Trophoblast cell (in vitro differentiated cells and primary cell): ENCODE measurements at regions not wholly inside any gene's neighbourhood (a gene's known extent, or its start where the extent isn't known, plus 50 kb on each side); places are given as distances from the start of the nearest gene placed in this dataset.
"Not testable (repeated sequence)": the region's sequence is repeated elsewhere in the genome, so short reads cannot be mapped to it uniquely, and the experiment has no call there.

Source experiments
- DNase-seq, 2 donors: peaks; one replicate each; pipeline ENCODE4 v3.0.0-alpha.2; 2016
- H2AFZ ChIP-seq: 2 replicates; pipeline ENCODE4 v1.6.1; 2013; ENCODE audit warnings: low read length, moderate library complexity, mild to moderate bottlenecking; ENCODE audit not compliant: insufficient read depth, poor library complexity
- H2AK5ac ChIP-seq: 2 replicates; pipeline ENCODE4 v1.6.1; 2013; ENCODE audit warnings: mild to moderate bottlenecking, low read length
- H2BK120ac ChIP-seq: 2 replicates; pipeline ENCODE4 v1.6.1; 2013; ENCODE audit warnings: low read length, mild to moderate bottlenecking, moderate library complexity; ENCODE audit not compliant: insufficient read depth, poor library complexity
- H2BK12ac ChIP-seq: 2 replicates; pipeline ENCODE4 v1.6.1; 2013; ENCODE audit warnings: mild to moderate bottlenecking, low read length, moderate library complexity
- H2BK5ac ChIP-seq: 2 replicates; pipeline ENCODE4 v1.6.1; 2013; ENCODE audit warnings: low read length, low read depth, moderate library complexity, mild to moderate bottlenecking; ENCODE audit not compliant: poor library complexity
- H3K14ac ChIP-seq: 2 replicates; pipeline ENCODE4 v1.6.1; 2013; ENCODE audit warnings: mild to moderate bottlenecking, low read length
- H3K18ac ChIP-seq: 2 replicates; pipeline ENCODE4 v1.6.1; 2013; ENCODE audit warnings: mild to moderate bottlenecking, low read length
- H3K23ac ChIP-seq: 2 replicates; pipeline ENCODE4 v1.6.1; 2013; ENCODE audit warnings: low read length
- H3K27ac ChIP-seq: 2 replicates; pipeline ENCODE4 v1.5.1; 2013; ENCODE audit warnings: low read depth, mild to moderate bottlenecking, inconsistent platforms, low read length, moderate library complexity
- H3K27me3 ChIP-seq: 2 replicates; pipeline ENCODE4 v1.6.1; 2013; ENCODE audit warnings: inconsistent platforms, mild to moderate bottlenecking, low read length, moderate library complexity; ENCODE audit not compliant: insufficient read depth
- H3K36me3 ChIP-seq, 2 experiments: 1 replicate in 1 of 2; 2 replicates in 1 of 2; pipeline ENCODE4 v1.6.1; 2013; ENCODE audit warnings: low read length in 2 of 2, mild to moderate bottlenecking in 2 of 2, moderate library complexity in 1 of 2; ENCODE audit not compliant: insufficient read depth in 2 of 2, control insufficient read depth in 1 of 2
- H3K4ac ChIP-seq: 2 replicates; pipeline ENCODE4 v1.6.1; 2013; ENCODE audit warnings: low read depth, mild to moderate bottlenecking, low read length, moderate library complexity
- H3K4me1 ChIP-seq, 2 experiments: 1 replicate in 1 of 2; 2 replicates in 1 of 2; pipeline ENCODE4 v1.6.1; 2013; ENCODE audit warnings: low read length in 2 of 2, mild to moderate bottlenecking in 2 of 2, moderate library complexity in 1 of 2; ENCODE audit not compliant: insufficient read depth in 2 of 2, control insufficient read depth in 1 of 2
- H3K4me2 ChIP-seq: 2 replicates; pipeline ENCODE4 v1.6.1; 2013; ENCODE audit warnings: inconsistent platforms, mild to moderate bottlenecking, low read length, moderate library complexity
- H3K4me3 ChIP-seq: 2 replicates; pipeline ENCODE4 v1.5.1; 2013; ENCODE audit warnings: mild to moderate bottlenecking, low read depth, low read length, inconsistent platforms
- H3K79me1 ChIP-seq: one replicate; pipeline ENCODE4 v1.6.1; 2013; ENCODE audit warnings: low read length
- H3K79me2 ChIP-seq: 2 replicates; pipeline ENCODE4 v1.6.1; 2013; ENCODE audit warnings: low read length, mild to moderate bottlenecking; ENCODE audit not compliant: control insufficient read depth, insufficient read depth, poor library complexity
- H3K9ac ChIP-seq: 2 replicates; pipeline ENCODE4 v1.6.1; 2013; ENCODE audit warnings: mild to moderate bottlenecking, low read length
- H3K9me3 ChIP-seq: 2 replicates; pipeline ENCODE4 v1.6.1; 2013; ENCODE audit warnings: low read depth, mild to moderate bottlenecking, control low read depth, inconsistent platforms, low read length; ENCODE audit not compliant: insufficient read depth
- H4K12ac ChIP-seq: 2 replicates; pipeline ENCODE4 v1.6.1; 2013; ENCODE audit warnings: low read depth, mild to moderate bottlenecking, low read length, moderate library complexity
- H4K8ac ChIP-seq: 2 replicates; pipeline ENCODE4 v1.6.1; 2013; ENCODE audit warnings: low read depth, mild to moderate bottlenecking, low read length, moderate library complexity
- H4K91ac ChIP-seq: one replicate; pipeline ENCODE4 v1.6.1; 2013; ENCODE audit warnings: low read depth, mild to moderate bottlenecking, low read length, moderate library complexity
- whole genome bisulfite sequencing: extraction: QIAGEN DNeasy Blood & Tissue Kit; methylation state at CpG from one replicate; pipeline ENCODE4 v1.1.7; 2013; ENCODE audit warnings: missing lambda C conversion rate; ENCODE audit not compliant: insufficient read length, insufficient coverage; ENCODE audit errors: extremely low coverage; 5-methylcytosine and 5-hydroxymethylcytosine counted together

DNA sequence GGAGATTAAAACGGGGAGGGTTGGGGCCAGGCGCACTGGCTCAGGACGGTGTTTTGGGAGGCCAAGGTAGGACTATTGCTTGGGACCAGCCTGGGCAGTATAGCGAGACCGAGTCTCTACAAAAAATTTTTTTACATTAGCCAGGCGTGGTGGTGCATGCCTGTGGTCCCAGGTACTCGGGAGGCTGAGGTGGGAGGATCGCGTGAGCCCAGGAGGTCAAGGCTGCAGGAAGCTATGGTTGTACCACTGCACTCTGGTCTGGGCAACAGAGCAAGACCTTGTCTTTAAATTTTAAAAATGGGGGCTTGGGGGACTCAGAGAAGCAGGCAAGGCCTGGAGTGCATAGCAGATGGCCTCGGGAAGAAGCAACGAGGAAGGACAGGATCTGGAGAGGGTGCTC is 436.7 kb upstream of the ZNF722 start:
- not testable (repeated sequence) for H2BK120ac ChIP-seq, H2AK5ac ChIP-seq, H3K79me1 ChIP-seq, H2AFZ ChIP-seq, H4K12ac ChIP-seq, H3K9ac ChIP-seq, H3K14ac ChIP-seq, DNase-seq, H3K79me2 ChIP-seq, H2BK5ac ChIP-seq, H3K4me3 ChIP-seq, H3K23ac ChIP-seq, H3K4me2 ChIP-seq, H2BK12ac ChIP-seq, H3K18ac ChIP-seq, H3K4me1 ChIP-seq, H3K27ac ChIP-seq, H4K8ac ChIP-seq, H3K27me3 ChIP-seq, H3K36me3 ChIP-seq, H3K4ac ChIP-seq, H3K9me3 ChIP-seq, H4K91ac ChIP-seq
- WGBS = no CpG with 5 or more reads among the region's 11 CpGs

DNA sequence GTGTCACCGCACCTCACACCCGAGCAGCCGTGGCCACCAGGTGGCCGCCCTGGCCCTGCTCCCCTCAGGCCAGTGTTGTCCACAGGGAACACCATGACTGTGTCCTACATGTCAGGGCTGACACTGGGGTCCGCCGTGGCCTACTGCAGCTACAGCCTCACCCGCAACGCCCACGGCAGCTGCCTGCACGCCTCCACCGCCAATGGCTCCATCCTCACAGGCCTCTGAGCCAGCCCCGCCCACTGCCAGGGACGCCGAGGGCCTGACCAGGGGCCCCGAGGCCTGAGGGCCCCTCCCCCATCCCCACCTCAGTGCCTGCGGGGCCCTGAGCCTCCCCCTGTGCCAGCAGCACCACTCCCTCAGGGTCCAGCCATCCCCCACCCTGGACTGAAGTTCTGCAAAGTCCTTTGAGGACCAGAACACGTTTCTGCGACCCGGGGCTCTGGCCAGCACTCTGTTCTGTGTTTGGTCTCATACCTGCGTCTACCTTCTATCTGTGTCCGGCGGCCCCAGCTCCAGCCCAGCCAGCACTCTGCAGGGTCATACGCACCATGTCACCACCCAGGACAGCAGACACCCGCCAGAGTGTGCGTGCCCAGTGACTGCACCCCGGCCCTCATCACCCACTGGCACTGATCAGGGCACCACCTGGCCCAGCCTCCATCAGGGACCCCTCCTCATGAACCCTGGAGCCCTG is 436.1 kb upstream of the ZNF722 start:
- H2BK12ac ChIP-seq = not testable (repeated sequence)

DNA sequence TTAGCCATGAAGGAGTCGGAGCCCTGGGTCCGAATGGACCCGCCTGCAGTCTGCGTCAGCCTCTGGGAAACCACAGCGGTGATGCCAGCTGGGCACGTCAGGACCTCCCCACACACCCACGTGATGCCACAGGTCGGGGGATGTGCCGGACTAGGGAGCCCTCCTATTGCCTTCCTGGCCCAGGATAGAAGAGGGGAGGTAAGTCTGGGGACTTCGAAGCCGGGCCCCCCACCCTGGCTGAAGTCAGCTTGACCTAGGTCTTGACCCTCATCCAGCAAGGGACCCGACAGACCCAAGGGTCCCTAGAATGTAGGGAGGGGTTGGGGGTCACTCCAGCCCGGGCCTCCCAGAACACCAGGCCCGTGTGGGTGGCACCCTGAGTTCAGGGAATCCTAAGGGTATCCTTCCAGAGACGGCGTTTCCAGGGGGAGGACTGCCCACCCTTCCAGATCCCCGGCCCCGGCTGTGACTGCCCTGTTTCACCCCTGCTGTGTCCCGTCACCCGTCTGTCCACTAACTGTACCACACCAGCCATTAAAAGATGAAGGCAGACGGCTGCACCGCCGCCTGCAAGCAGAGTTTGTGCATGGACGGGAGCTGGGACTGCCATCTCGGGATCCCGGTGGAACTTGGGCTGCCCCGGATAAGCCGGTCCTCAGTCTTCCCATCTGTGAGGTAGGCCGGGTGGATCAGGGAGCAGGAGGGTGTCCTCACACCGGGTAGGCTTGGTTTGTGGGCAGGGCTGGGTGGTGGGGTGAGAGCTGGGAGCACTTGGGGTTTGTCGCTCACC is 435.3 kb upstream of the ZNF722 start:
- H4K91ac ChIP-seq, H2BK5ac ChIP-seq, H2BK12ac ChIP-seq, H3K4me3 ChIP-seq, H3K18ac ChIP-seq, H4K12ac ChIP-seq, DNase-seq, H3K27me3 ChIP-seq, H3K14ac ChIP-seq, H3K36me3 ChIP-seq, H2BK120ac ChIP-seq, H2AK5ac ChIP-seq, H2AFZ ChIP-seq, H3K27ac ChIP-seq, H3K4me2 ChIP-seq, H3K79me2 ChIP-seq, H3K9ac ChIP-seq, H3K4me1 ChIP-seq, H3K23ac ChIP-seq, H3K4ac ChIP-seq, H4K8ac ChIP-seq, H3K79me1 ChIP-seq: not testable (repeated sequence)
- H3K9me3 ChIP-seq = peaks cover 15% of the 10 kb centered on the region
- no CpG with 5 or more reads among the region's 31 CpGs for WGBS

More for the DNA sequence above, 436.1 kb upstream of the ZNF722 start:
- H2AFZ ChIP-seq, H3K27me3 ChIP-seq, H3K4me2 ChIP-seq, H4K12ac ChIP-seq, H4K8ac ChIP-seq, H4K91ac ChIP-seq, H3K9ac ChIP-seq, H3K14ac ChIP-seq, H2AK5ac ChIP-seq, H3K4ac ChIP-seq, H3K4me3 ChIP-seq, H2BK120ac ChIP-seq, H3K79me1 ChIP-seq, DNase-seq, H3K4me1 ChIP-seq, H2BK5ac ChIP-seq, H3K36me3 ChIP-seq, H3K23ac ChIP-seq, H3K79me2 ChIP-seq, H3K18ac ChIP-seq, H3K27ac ChIP-seq: not testable (repeated sequence)
- WGBS = no CpG with 5 or more reads among the region's 26 CpGs
- peaks cover 11% of the 10 kb centered on the region for H3K9me3 ChIP-seq

DNA sequence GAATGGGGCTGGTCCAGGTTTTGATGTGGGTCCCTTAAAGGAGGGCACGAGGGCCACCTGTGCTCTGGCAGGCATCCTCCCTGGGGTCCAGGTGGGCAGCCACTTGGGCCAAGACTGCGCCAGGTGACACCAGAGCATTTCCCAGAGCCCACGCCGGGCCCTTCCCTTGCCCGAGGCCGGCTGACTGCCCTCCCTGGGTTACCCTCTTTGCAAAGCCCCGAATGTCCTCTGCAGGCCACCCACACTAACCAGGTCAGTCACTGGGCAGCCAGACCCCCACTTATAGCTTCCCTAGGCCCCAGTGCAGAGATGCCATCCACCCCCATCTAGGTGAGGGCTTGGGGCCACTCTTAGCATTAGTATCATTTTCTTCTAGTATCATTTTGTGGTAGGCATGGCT is 433.8 kb upstream of the ZNF722 start:
- H2BK12ac ChIP-seq, H4K12ac ChIP-seq, H2AFZ ChIP-seq, H3K79me2 ChIP-seq, H3K27ac ChIP-seq, H3K36me3 ChIP-seq, H3K9ac ChIP-seq, DNase-seq, H2AK5ac ChIP-seq, H3K4me1 ChIP-seq, H4K8ac ChIP-seq, H3K18ac ChIP-seq, H3K4me3 ChIP-seq, H3K14ac ChIP-seq, H3K79me1 ChIP-seq, H2BK5ac ChIP-seq, H3K23ac ChIP-seq, H3K4me2 ChIP-seq, H2BK120ac ChIP-seq, H3K4ac ChIP-seq, H4K91ac ChIP-seq, H3K27me3 ChIP-seq: not testable (repeated sequence)
- no CpG with 5 or more reads among the region's 7 CpGs for WGBS
- H3K9me3 ChIP-seq = peaks cover 15% of the 10 kb centered on the region
